ENCODE measurements at regions not wholly inside any gene's neighbourhood (a gene's known extent, or its start where the extent isn't known, plus 50 kb on each side); places are given as distances from the start of the nearest gene placed in this dataset.

- TF ChIP-seq MAX (IDR thresholded peaks at IDR 0.05; ENCODE audit: low read depth, low read length) (no peak), CTCF (IDR thresholded peaks at IDR 0.05; ENCODE audit: low read depth, low read length) (no peak), POLR2A (IDR thresholded peaks at IDR 0.05; ENCODE audit: extremely low read depth, insufficient read length) (no peak), MYC (IDR thresholded peaks at IDR 0.05; ENCODE audit: low read depth, low read length) (no peak)
- DNase-seq (ENCODE audit: low read depth) = peak; percentile 38
- no peak overlapping the region for H3K4me3 ChIP-seq (ENCODE audit: low read depth, low read length)
Measured at GRCh38 chr14:65356327-65356836, 56.1 kb upstream of the FUT8 start.

- no peak for TF ChIP-seq MYC (IDR thresholded peaks at IDR 0.05; ENCODE audit: low read depth, low read length)
- no peak for TF ChIP-seq POLR2A (IDR thresholded peaks at IDR 0.05; ENCODE audit: extremely low read depth, insufficient read length)
- TF ChIP-seq CTCF (IDR thresholded peaks at IDR 0.05; ENCODE audit: low read depth, low read length) = no peak
- no peak for TF ChIP-seq MAX (IDR thresholded peaks at IDR 0.05; ENCODE audit: low read depth, low read length)
- H3K4me3 ChIP-seq (ENCODE audit: low read depth, low read length) = no peak overlapping the region
- DNase-seq (ENCODE audit: low read depth) = no peak
Measured at GRCh38 chr14:65357113-65357512, 55.4 kb upstream of the FUT8 start.

- no peak overlapping the region for H3K4me3 ChIP-seq (ENCODE audit: low read depth, low read length)
- no peak for DNase-seq (ENCODE audit: low read depth)
- TF ChIP-seq POLR2A (IDR thresholded peaks at IDR 0.05; ENCODE audit: extremely low read depth, insufficient read length) = no peak
Measured at GRCh38 chr14:65357689-65358088, 54.8 kb upstream of the FUT8 start.

DNA sequence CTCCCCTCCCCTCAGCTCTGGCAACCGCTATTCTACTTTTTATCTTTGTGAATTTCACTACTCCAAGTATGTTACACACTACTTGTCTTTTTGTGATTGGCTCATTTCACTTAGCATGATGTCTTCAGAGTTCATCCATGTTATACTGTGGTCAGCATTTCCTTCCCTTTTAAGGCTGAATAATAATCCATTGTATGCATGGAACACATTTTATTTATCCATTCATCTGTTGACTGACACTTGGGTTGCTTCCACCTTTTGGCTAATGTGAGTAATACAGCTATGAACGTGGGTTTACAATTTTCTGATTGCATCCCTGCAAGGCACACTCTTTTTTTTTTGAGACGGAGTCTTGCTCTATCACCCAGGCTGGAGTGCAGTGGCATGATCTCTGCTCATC is 53.0 kb upstream of the FUT8 start:
- TF ChIP-seq MAX (IDR thresholded peaks at IDR 0.05; ENCODE audit: low read depth, low read length) = no peak
- TF ChIP-seq POLR2A (IDR thresholded peaks at IDR 0.05; ENCODE audit: extremely low read depth, insufficient read length) = no peak
- TF ChIP-seq CTCF (IDR thresholded peaks at IDR 0.05; ENCODE audit: low read depth, low read length) = peak; percentile 10

DNA sequence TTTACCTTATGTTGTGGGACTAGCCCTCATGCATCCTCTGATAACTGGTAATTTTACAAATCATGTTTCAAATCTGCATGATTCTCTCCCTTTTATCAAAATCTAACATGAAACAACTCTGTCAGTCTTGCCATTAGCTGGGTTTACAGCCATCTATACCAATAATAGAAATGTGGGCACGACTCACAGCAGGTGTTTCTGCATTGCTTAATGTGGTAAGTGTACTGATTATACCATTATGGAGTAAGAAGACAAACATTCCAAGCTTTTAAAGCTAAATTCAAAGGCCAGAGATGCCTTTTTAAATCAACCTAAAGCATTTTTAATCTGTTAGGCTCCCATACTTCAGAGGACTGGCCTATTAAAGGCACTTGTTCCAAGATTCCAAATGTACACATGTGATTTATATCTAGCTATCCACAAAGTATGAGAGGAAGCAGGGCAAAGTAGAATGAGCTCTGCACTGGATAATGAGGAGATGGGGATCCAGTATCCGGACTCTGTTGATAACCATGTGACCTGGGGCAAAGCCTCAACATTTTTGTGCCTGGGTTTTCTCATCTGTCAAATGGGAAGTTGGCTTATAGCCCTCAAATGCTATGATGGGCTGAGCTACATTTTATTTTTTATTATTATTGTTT is 52.3 kb upstream of the FUT8 start:
- peak; percentile 15 for DNase-seq (ENCODE audit: low read depth)
- TF ChIP-seq MAX (IDR thresholded peaks at IDR 0.05; ENCODE audit: low read depth, low read length) (no peak), MYC (IDR thresholded peaks at IDR 0.05; ENCODE audit: low read depth, low read length) (no peak), CTCF (IDR thresholded peaks at IDR 0.05; ENCODE audit: low read depth, low read length) (no peak), POLR2A (IDR thresholded peaks at IDR 0.05; ENCODE audit: extremely low read depth, insufficient read length) (no peak)
- no peak overlapping the region for H3K4me3 ChIP-seq (ENCODE audit: low read depth, low read length)

More for the DNA sequence above, 53.0 kb upstream of the FUT8 start:
- peak; percentile 55 for DNase-seq (ENCODE audit: low read depth)
- no peak overlapping the region for H3K4me3 ChIP-seq (ENCODE audit: low read depth, low read length)

- TF ChIP-seq MAX (IDR thresholded peaks at IDR 0.05; ENCODE audit: low read depth, low read length) (no peak), MYC (IDR thresholded peaks at IDR 0.05; ENCODE audit: low read depth, low read length) (no peak), POLR2A (IDR thresholded peaks at IDR 0.05; ENCODE audit: extremely low read depth, insufficient read length) (no peak), CTCF (IDR thresholded peaks at IDR 0.05; ENCODE audit: low read depth, low read length) (no peak)
- no peak for DNase-seq (ENCODE audit: low read depth)
- no peak overlapping the region for H3K4me3 ChIP-seq (ENCODE audit: low read depth, low read length)
Measured at GRCh38 chr14:65361920-65362319, 50.6 kb upstream of the FUT8 start.

Data from NB4 (cell line).